ENCODE measurements at regions not wholly inside any gene's neighbourhood (a gene's known extent, or its start where the extent isn't known, plus 50 kb on each side); places are given as distances from the start of the nearest gene placed in this dataset.

DNA sequence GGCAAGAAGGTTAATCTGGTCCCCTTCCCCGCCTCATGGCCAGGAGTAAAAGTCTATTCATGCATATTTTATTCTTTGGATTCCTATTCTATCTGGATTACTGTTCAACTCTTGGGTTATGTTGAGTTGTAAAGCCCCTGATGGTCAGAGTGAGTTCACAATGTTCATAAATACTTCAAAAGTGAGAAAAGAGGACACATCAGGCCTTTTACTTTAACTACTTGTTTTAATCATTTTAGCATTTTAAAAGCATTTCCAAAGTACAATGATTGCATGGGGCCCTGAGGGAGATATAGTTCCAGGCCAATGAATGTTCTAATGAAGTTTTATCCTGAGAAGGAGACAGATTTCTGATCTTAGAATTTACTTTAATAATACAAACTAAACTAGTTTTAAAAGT lies 93.9 kb downstream of the BOD1 start:
- no peak for TF ChIP-seq POLR2AphosphoS5 (IDR thresholded peaks at IDR 0.05; ENCODE audit: low read depth, low read length)
- no peak for TF ChIP-seq TAF1 (IDR thresholded peaks at IDR 0.05; ENCODE audit: borderline replicate concordance, low read depth, low read length)
- no peak for TF ChIP-seq POLR2A (IDR thresholded peaks at IDR 0.05; ENCODE audit: low read depth, low read length)
